Breast epithelium (tissue), 3 donors: ENCODE measurements at regions not wholly inside any gene's neighbourhood (a gene's known extent, or its start where the extent isn't known, plus 50 kb on each side); places are given as distances from the start of the nearest gene placed in this dataset.

Source experiments
- POLR2A ChIP-seq: fragments of 450-650 bp; IDR thresholded peaks from one replicate; pipeline ENCODE4 v1.6.1; 2016; ENCODE audit warnings: antibody characterized with exemption, mild to moderate bottlenecking, moderate library complexity
- POLR2AphosphoS5 ChIP-seq, 3 donors: sonication (generic); formaldehyde crosslinking; IDR thresholded peaks; one replicate each; pipeline ENCODE4 v1.6.1; 2017; ENCODE audit warnings: antibody characterized with exemption in 3 of 3
- TF ChIP-seq, protein P1 (sequence below), 3 donors: fragments of 450-650 bp; IDR thresholded peaks; one replicate each; pipeline ENCODE4 v1.5.1; 2016 to 2017; ENCODE audit warnings: antibody characterized with exemption in 3 of 3, mild to moderate bottlenecking in 3 of 3, moderate library complexity in 3 of 3

DNA sequence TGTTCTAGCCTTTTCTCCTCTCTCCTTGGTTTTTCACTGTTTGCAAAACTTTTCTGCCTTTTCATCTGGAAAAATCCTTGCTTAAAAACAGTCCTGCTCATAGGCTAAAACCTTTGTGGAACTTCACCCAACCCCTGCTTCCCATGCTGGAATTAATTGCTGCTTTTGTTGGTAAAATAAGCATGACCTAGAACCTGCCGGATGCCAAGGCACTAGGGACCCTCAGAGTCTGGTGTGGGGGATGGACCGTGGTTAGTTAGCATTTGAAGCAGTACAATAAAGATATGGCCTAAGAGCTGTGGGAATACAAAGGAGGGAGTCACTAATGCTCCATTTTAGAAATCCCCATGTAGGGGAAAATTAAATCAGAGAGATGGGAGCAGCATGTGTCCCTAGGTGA is 326.3 kb downstream of the KCNRG start:
- TF ChIP-seq, protein P1, sequence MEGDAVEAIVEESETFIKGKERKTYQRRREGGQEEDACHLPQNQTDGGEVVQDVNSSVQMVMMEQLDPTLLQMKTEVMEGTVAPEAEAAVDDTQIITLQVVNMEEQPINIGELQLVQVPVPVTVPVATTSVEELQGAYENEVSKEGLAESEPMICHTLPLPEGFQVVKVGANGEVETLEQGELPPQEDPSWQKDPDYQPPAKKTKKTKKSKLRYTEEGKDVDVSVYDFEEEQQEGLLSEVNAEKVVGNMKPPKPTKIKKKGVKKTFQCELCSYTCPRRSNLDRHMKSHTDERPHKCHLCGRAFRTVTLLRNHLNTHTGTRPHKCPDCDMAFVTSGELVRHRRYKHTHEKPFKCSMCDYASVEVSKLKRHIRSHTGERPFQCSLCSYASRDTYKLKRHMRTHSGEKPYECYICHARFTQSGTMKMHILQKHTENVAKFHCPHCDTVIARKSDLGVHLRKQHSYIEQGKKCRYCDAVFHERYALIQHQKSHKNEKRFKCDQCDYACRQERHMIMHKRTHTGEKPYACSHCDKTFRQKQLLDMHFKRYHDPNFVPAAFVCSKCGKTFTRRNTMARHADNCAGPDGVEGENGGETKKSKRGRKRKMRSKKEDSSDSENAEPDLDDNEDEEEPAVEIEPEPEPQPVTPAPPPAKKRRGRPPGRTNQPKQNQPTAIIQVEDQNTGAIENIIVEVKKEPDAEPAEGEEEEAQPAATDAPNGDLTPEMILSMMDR (IDR thresholded peaks at IDR 0.05), result no peak
- no peak for TF ChIP-seq POLR2A
- no peak for TF ChIP-seq POLR2AphosphoS5 (IDR thresholded peaks at IDR 0.05)
